ENCODE measurements at regions not wholly inside any gene's neighbourhood (a gene's known extent, or its start where the extent isn't known, plus 50 kb on each side); places are given as distances from the start of the nearest gene placed in this dataset.

GRCh38 chr1:221227460-221227859 lies 348.2 kb downstream of the HLX start:
- H2AFZ ChIP-seq (ENCODE audit: low read depth, low read length): no peak overlapping the region
- no peaks in the 10 kb centered on the region for H3K9me1 ChIP-seq (replicated peaks; ENCODE audit: control insufficient read depth, extremely low read depth, insufficient read depth, low read length)
- H3K9me3 ChIP-seq (replicated peaks; ENCODE audit: control insufficient read depth, insufficient read depth, low read length): no peaks in the 10 kb centered on the region
- intact Hi-C loops (cut with micrococcal nuclease): no loop called here
- no TSS peak for BruUV-seq (replicated peaks)
- no peak overlapping the region for H3K4me3 ChIP-seq (replicated peaks in 1 of 3; ENCODE audit: insufficient read depth in 1 of 3, low read depth in 1 of 3, low read length in 3 of 3)
- ChIA-PET POLR2A (no interaction called here), CTCF (no interaction called here)
- no peaks in the 10 kb centered on the region for H3K27me3 ChIP-seq (ENCODE audit: control insufficient read depth in 2 of 2, insufficient read depth in 2 of 2, low read length in 2 of 2)
- TF ChIP-seq EZH2 (IDR thresholded peaks at IDR 0.05; ENCODE audit: borderline replicate concordance, low read depth, low read length, severe bottlenecking): no peak
- DNase-seq (ENCODE audit: low read depth, low spot score) (no peak), FAIRE-seq (no peak)
- H3K79me2 ChIP-seq (ENCODE audit: control insufficient read depth, insufficient read depth, low read length): no peaks in the 10 kb centered on the region
- dilution Hi-C loops (cut with MboI; ENCODE audit: extremely low pct_ligation_motif_present, low sequenced_read_pairs): no loop called here
- no peak overlapping the region for H3K9ac ChIP-seq (replicated peaks; ENCODE audit: extremely low read depth, insufficient read depth, low read length)
- no peak overlapping the region for H3K27ac ChIP-seq (ENCODE audit: insufficient read depth, low read depth, low read length)
- H3K4me2 ChIP-seq (ENCODE audit: insufficient read depth, low read length): no peak overlapping the region
- H4K20me1 ChIP-seq (replicated peaks; ENCODE audit: control insufficient read depth, extremely low read depth, insufficient read depth, low read length): no peaks in the 10 kb centered on the region
- no peaks in the 10 kb centered on the region for H3K36me3 ChIP-seq (ENCODE audit: control insufficient read depth in 2 of 2, extremely low read depth in 1 of 2, insufficient read depth in 2 of 2, low read length in 2 of 2)
- no peaks in the 10 kb centered on the region for H3K4me1 ChIP-seq (ENCODE audit: control insufficient read depth, extremely low read depth, insufficient read depth, low read length)

- H3K9me3 ChIP-seq (replicated peaks; ENCODE audit: control insufficient read depth, insufficient read depth, low read length): no peaks in the 10 kb centered on the region
- dilution Hi-C loops (cut with MboI; ENCODE audit: extremely low pct_ligation_motif_present, low sequenced_read_pairs) (no loop called here), intact Hi-C loops (cut with micrococcal nuclease) (no loop called here)
- H3K27me3 ChIP-seq (ENCODE audit: control insufficient read depth in 2 of 2, insufficient read depth in 2 of 2, low read length in 2 of 2): no peaks in the 10 kb centered on the region
- H3K9ac ChIP-seq (replicated peaks; ENCODE audit: extremely low read depth, insufficient read depth, low read length): no peak overlapping the region
- POLR2A ChIA-PET: no interaction called here
- H4K20me1 ChIP-seq (replicated peaks; ENCODE audit: control insufficient read depth, extremely low read depth, insufficient read depth, low read length): no peaks in the 10 kb centered on the region
- H3K4me3 ChIP-seq (replicated peaks in 1 of 3; ENCODE audit: insufficient read depth in 1 of 3, low read depth in 1 of 3, low read length in 3 of 3): no peak overlapping the region
- no peak overlapping the region for H3K27ac ChIP-seq (ENCODE audit: insufficient read depth, low read depth, low read length)
- H3K36me3 ChIP-seq (ENCODE audit: control insufficient read depth in 2 of 2, extremely low read depth in 1 of 2, insufficient read depth in 2 of 2, low read length in 2 of 2): no peaks in the 10 kb centered on the region
- H3K4me2 ChIP-seq (ENCODE audit: insufficient read depth, low read length): no peak overlapping the region
- DNase-seq (ENCODE audit: low read depth, low spot score): no peak
- CTCF ChIA-PET: no interaction called here
- no TSS peak for BruUV-seq (replicated peaks)
- H3K4me1 ChIP-seq (ENCODE audit: control insufficient read depth, extremely low read depth, insufficient read depth, low read length): no peaks in the 10 kb centered on the region
- H3K79me2 ChIP-seq (ENCODE audit: control insufficient read depth, insufficient read depth, low read length): no peaks in the 10 kb centered on the region
- TF ChIP-seq MYC (IDR thresholded peaks at IDR 0.05; ENCODE audit: low read depth, low read length) (no peak), CTCF (IDR thresholded peaks at IDR 0.05; ENCODE audit: extremely low read depth in 1 of 2, insufficient read depth in 1 of 2, low read depth in 1 of 2, low read length in 2 of 2) (no peak), POLR2AphosphoS5 (IDR thresholded peaks at IDR 0.05; ENCODE audit: insufficient read depth, low read depth, low read length) (no peak), EZH2 (IDR thresholded peaks at IDR 0.05; ENCODE audit: borderline replicate concordance, low read depth, low read length, severe bottlenecking) (no peak), JUN (IDR thresholded peaks at IDR 0.05; ENCODE audit: borderline replicate concordance, insufficient read depth, insufficient read length, low read depth) (no peak)
- H2AFZ ChIP-seq (ENCODE audit: low read depth, low read length): no peak overlapping the region
- H3K9me1 ChIP-seq (replicated peaks; ENCODE audit: control insufficient read depth, extremely low read depth, insufficient read depth, low read length): no peaks in the 10 kb centered on the region
- FAIRE-seq: no peak
Observed at GRCh38 chr1:221227872-221228337, 348.7 kb downstream of the HLX start.
